GM12865 (cell line): ENCODE measurements at regions not wholly inside any gene's neighbourhood (a gene's known extent, or its start where the extent isn't known, plus 50 kb on each side); places are given as distances from the start of the nearest gene placed in this dataset.
"Not testable (repeated sequence)": the region's sequence is repeated elsewhere in the genome, so short reads cannot be mapped to it uniquely, and the experiment has no call there.

Experiments
- DNase-seq: peaks from one replicate; pipeline ENCODE4 v3.0.0; 2010; ENCODE audit warnings: low read depth
- H3K4me3 ChIP-seq: 2 replicates; pipeline ENCODE4 v1.5.1; 2011; ENCODE audit warnings: mild to moderate bottlenecking, low read depth, low read length, control low read depth
- TF ChIP-seq, protein P1 (sequence below): IDR thresholded peaks from 2 replicates; pipeline ENCODE4 v1.5.1; 2011; ENCODE audit warnings: low read length, control low read depth, low read depth, inconsistent platforms; ENCODE audit not compliant: insufficient read depth; ENCODE audit errors: missing control alignments

GRCh38 chr12:97701901-97702300 lies 239.3 kb downstream of the RMST start:
- no peak overlapping the region for H3K4me3 ChIP-seq
- no peak for DNase-seq
- TF ChIP-seq, protein P1, sequence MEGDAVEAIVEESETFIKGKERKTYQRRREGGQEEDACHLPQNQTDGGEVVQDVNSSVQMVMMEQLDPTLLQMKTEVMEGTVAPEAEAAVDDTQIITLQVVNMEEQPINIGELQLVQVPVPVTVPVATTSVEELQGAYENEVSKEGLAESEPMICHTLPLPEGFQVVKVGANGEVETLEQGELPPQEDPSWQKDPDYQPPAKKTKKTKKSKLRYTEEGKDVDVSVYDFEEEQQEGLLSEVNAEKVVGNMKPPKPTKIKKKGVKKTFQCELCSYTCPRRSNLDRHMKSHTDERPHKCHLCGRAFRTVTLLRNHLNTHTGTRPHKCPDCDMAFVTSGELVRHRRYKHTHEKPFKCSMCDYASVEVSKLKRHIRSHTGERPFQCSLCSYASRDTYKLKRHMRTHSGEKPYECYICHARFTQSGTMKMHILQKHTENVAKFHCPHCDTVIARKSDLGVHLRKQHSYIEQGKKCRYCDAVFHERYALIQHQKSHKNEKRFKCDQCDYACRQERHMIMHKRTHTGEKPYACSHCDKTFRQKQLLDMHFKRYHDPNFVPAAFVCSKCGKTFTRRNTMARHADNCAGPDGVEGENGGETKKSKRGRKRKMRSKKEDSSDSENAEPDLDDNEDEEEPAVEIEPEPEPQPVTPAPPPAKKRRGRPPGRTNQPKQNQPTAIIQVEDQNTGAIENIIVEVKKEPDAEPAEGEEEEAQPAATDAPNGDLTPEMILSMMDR = no peak

DNA sequence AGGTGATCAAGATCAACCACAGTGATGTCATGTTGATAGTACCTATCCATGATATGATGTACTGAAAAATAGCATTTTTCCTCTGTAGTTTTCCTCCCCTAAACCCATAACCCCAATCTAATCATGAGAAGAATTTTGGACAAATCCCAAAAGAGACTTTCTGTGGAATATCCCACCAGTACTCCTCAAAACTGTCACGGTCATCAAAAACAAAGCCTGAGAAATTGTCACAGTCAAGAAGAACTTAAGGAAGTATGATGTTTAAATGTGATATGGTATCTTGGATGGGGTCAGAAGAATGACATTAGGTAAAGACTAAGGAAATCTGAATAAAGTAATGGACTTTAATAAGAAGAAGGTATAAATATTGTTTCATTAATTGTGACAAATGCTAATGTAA lies 248.8 kb downstream of the RMST start:
- TF ChIP-seq, protein P1 = no peak
- no peak for DNase-seq
- H3K4me3 ChIP-seq = no peak overlapping the region

- TF ChIP-seq, protein P1 = no peak
- DNase-seq = no peak
- H3K4me3 ChIP-seq = no peak overlapping the region
Measured at GRCh38 chr12:97713270-97713669, 250.7 kb downstream of the RMST start.

- TF ChIP-seq, protein P1 = no peak
- DNase-seq = no peak
- H3K4me3 ChIP-seq = no peak overlapping the region
Measured at GRCh38 chr12:97714107-97714563, 251.5 kb downstream of the RMST start.

GRCh38 chr12:97716356-97716755 lies 253.8 kb downstream of the RMST start:
- H3K4me3 ChIP-seq = no peak overlapping the region

GRCh38 chr12:97723801-97724200 lies 261.2 kb downstream of the RMST start:
- not testable (repeated sequence) for H3K4me3 ChIP-seq, DNase-seq

More at GRCh38 chr12:97716356-97716755, 253.8 kb downstream of the RMST start:
- TF ChIP-seq, protein P1 = peak; percentile 28
- peak; percentile 41 for DNase-seq

DNA sequence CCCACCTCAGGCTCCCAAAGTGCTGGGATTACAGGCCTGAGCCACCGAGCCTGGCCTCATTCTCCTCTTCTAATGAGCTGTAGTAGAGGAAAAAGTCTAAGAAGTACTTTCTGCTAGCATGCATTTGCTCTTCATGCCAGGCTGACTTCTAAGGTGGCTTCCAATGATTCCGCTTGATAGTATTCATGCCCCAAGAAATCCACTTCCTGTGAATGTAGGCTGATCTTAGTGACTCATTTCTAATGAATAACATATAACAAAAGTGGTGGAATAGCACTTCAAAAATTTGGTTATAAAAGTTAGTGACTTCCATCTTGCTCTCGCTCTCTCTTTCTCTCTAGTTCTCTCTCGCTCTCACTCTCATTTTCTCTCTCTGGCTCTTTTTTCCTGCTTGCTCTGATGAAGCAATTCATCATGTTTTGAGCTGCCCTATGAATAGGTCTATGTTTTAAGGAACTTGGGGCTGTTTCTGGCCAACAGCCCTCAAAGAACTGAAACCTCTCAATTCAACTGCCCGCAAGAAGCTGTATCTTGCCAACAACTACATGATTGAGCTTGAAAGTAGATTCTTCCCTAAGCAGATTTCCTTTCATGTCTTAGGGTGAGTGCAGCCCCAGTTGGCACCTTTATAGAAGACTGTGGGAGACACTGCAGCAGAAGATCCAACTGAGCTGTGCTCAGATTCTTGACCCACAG lies 282.9 kb downstream of the RMST start:
- DNase-seq = no peak
- H3K4me3 ChIP-seq = no peak overlapping the region
- TF ChIP-seq, protein P1 = no peak
